ENCODE measurements at regions not wholly inside any gene's neighbourhood (a gene's known extent, or its start where the extent isn't known, plus 50 kb on each side); places are given as distances from the start of the nearest gene placed in this dataset.

DNA sequence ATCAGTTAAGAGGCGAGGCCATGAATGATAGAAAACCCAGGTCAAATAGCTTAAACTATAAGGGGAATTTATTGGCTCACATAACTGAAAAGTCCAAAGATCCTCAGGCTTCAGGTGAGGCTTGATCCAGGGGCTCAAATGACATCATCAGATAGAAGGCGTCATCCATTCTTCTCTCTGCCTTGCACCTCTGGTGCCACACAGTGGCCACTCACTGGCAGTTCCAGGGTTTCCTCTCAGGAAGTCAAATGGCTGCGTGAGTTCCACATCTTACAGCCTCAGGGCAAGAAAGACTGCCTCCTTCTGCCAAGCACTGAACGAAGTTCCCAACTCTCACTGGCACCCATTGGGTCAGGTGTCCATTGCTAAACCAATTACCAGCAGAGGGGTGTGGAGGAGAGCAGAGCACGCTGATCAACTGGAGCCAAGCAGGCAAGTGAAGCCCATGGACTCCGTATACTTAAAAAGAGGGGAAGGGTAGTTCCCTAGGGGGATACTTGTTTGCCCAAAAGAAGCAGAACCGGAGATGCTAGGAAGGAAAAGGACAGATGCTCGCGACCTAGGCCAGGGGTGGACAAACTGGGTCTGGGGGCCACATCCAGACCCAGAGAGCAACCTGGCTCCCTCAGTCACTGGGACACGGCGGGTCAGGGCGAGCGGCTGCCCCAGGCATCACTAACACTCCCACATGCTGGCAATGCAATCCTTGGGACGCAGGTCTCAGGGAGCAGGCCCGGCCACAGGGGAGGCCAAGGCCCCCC lies 69.3 kb downstream of the SERPINA3 start:
- TF ChIP-seq, protein P1, sequence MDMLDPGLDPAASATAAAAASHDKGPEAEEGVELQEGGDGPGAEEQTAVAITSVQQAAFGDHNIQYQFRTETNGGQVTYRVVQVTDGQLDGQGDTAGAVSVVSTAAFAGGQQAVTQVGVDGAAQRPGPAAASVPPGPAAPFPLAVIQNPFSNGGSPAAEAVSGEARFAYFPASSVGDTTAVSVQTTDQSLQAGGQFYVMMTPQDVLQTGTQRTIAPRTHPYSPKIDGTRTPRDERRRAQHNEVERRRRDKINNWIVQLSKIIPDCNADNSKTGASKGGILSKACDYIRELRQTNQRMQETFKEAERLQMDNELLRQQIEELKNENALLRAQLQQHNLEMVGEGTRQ (IDR thresholded peaks at IDR 0.05; ENCODE audit: low read depth, low read length) = no peak
- TF ChIP-seq, protein P1 (CRISPR knock-in tag; IDR thresholded peaks at IDR 0.05; ENCODE audit: borderline replicate concordance) = no peak
- TF ChIP-seq SP4 (CRISPR knock-in tag; IDR thresholded peaks at IDR 0.05) (no peak), SOX13 (IDR thresholded peaks at IDR 0.05) (no peak), SOX13 (CRISPR knock-in tag; conservative IDR thresholded peaks at IDR 0.05 in 1 of 2, IDR thresholded peaks at IDR 0.05 in 1 of 2) (no peak; a peak in 1 of 4 replicates), FOXJ3 (CRISPR knock-in tag; IDR thresholded peaks at IDR 0.05; ENCODE audit: borderline replicate concordance) (no peak)
- TF ChIP-seq, protein P2, sequence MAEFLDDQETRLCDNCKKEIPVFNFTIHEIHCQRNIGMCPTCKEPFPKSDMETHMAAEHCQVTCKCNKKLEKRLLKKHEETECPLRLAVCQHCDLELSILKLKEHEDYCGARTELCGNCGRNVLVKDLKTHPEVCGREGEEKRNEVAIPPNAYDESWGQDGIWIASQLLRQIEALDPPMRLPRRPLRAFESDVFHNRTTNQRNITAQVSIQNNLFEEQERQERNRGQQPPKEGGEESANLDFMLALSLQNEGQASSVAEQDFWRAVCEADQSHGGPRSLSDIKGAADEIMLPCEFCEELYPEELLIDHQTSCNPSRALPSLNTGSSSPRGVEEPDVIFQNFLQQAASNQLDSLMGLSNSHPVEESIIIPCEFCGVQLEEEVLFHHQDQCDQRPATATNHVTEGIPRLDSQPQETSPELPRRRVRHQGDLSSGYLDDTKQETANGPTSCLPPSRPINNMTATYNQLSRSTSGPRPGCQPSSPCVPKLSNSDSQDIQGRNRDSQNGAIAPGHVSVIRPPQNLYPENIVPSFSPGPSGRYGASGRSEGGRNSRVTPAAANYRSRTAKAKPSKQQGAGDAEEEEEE (CRISPR knock-in tag; IDR thresholded peaks at IDR 0.05; ENCODE audit: borderline replicate concordance) = no peak

All from HepG2 (cell line).